Kidney (tissue), 13 donors: ENCODE measurements at regions not wholly inside any gene's neighbourhood (a gene's known extent, or its start where the extent isn't known, plus 50 kb on each side); places are given as distances from the start of the nearest gene placed in this dataset.
"Not testable (repeated sequence)": the region's sequence is repeated elsewhere in the genome, so short reads cannot be mapped to it uniquely, and the experiment has no call there.

Experiments used
- DNase-seq, 5 donors: peaks; one replicate each; pipeline ENCODE4 v3.0.0-alpha.2; 2013 to 2020
- FAIRE-seq: peaks from 2 replicates; lab custom pipeline; 2012; peaks lifted over from hg19 to GRCh38; lab: Jason Lieb, UNC
- H3K27ac ChIP-seq, 2 donors: one replicate each; pipeline ENCODE4 v1.7.0; 2013; ENCODE audit warnings: low read depth in 2 of 2, low read length in 2 of 2, inconsistent platforms in 1 of 2
- H3K27me3 ChIP-seq: one replicate; pipeline ENCODE4 v1.7.1; 2013; ENCODE audit warnings: low read length, inconsistent platforms; ENCODE audit not compliant: control insufficient read depth, insufficient read depth
- H3K36me3 ChIP-seq, 3 donors: one replicate each; pipeline versions ENCODE4 v1.7.0 to v1.7.1; 2013; ENCODE audit warnings: low read length in 3 of 3, control low read depth in 1 of 3, inconsistent platforms in 1 of 3; ENCODE audit not compliant: insufficient read depth in 3 of 3, control insufficient read depth in 2 of 3
- H3K4me1 ChIP-seq, 3 donors: one replicate each; pipeline versions ENCODE4 v1.7.0 to v1.7.1; 2013; ENCODE audit warnings: low read length in 3 of 3, inconsistent platforms in 1 of 3, low read depth in 1 of 3; ENCODE audit not compliant: control insufficient read depth in 2 of 3, insufficient read depth in 2 of 3
- H3K4me3 ChIP-seq, 3 donors: one replicate each; pipeline versions ENCODE4 v1.7.0 to v1.8.1; 2013; ENCODE audit warnings: low read length in 3 of 3, control low read depth in 1 of 3, inconsistent platforms in 1 of 3
- H3K9ac ChIP-seq, 3 donors: one replicate each; pipeline versions ENCODE4 v1.7.0 to v1.7.1; 2013; ENCODE audit warnings: low read length in 3 of 3, control low read depth in 1 of 3, inconsistent platforms in 1 of 3
- H3K9me3 ChIP-seq, 3 donors: one replicate each; pipeline versions ENCODE4 v1.7.0 to v1.7.1; 2013; ENCODE audit warnings: low read length in 3 of 3, control low read depth in 1 of 3, inconsistent platforms in 1 of 3; ENCODE audit not compliant: control insufficient read depth in 2 of 3, insufficient read depth in 1 of 3
- CTCF ChIP-seq: IDR thresholded peaks from 3 replicates; pipeline ENCODE4 v1.5.1; 2012; ENCODE audit warnings: mild to moderate bottlenecking, moderate library complexity, borderline replicate concordance; ENCODE audit not compliant: insufficient read depth; ENCODE audit errors: extremely low read depth
- intact Hi-C: fragments of 100-400 bp; cut with DNase I; formaldehyde crosslinking; loops from one replicate; pipeline ENCODE4 v1.11.1; 2022
- donor health status: control.
- donor health status: control.
- donor health status: control.
- donor health status: control.
- donor health status: control.
- donor health status: DM: yes; HTN: yes; CAD: no.
- donor health status: Normal renal cell carcinoma (clear cell type).

GRCh38 chr2:150258781-150259307, 228.6 kb downstream of the RND3 start:
- no peaks in the 10 kb centered on the region for H3K4me1 ChIP-seq
- H3K36me3 ChIP-seq: no peaks in the 10 kb centered on the region
- H3K4me3 ChIP-seq: no peak overlapping the region
- no peak overlapping the region for H3K27ac ChIP-seq
- DNase-seq (no peak), FAIRE-seq (no peak)
- intact Hi-C loops: no loop called here
- no peak for TF ChIP-seq CTCF
- H3K9ac ChIP-seq: no peak overlapping the region
- no peaks in the 10 kb centered on the region for H3K9me3 ChIP-seq
- H3K27me3 ChIP-seq: no peaks in the 10 kb centered on the region

- DNase-seq (peak in 1 of 5 donors; percentile 17), FAIRE-seq (no peak)
- TF ChIP-seq CTCF: no peak
- Histone ChIP-seq H3K4me1 (no peaks in the 10 kb centered on the region), H3K27me3 (no peaks in the 10 kb centered on the region), H3K36me3 (no peaks in the 10 kb centered on the region), H3K9ac (no peak overlapping the region), H3K9me3 (no peaks in the 10 kb centered on the region), H3K4me3 (no peak overlapping the region), H3K27ac (no peak overlapping the region)
- intact Hi-C loops: no loop called here
Observed at GRCh38 chr2:150256736-150257135, 230.7 kb downstream of the RND3 start.

GRCh38 chr2:150255528-150255927, 231.9 kb downstream of the RND3 start:
- H3K27me3 ChIP-seq: no peaks in the 10 kb centered on the region
- DNase-seq (no peak), FAIRE-seq (no peak)
- H3K27ac ChIP-seq: no peak overlapping the region
- intact Hi-C loops: no loop called here
- no peak overlapping the region for H3K4me3 ChIP-seq
- H3K4me1 ChIP-seq: no peaks in the 10 kb centered on the region
- H3K9ac ChIP-seq: no peak overlapping the region
- H3K36me3 ChIP-seq: no peaks in the 10 kb centered on the region
- no peaks in the 10 kb centered on the region for H3K9me3 ChIP-seq
- TF ChIP-seq CTCF: no peak

GRCh38 chr2:150249735-150250134, 237.7 kb downstream of the RND3 start:
- intact Hi-C loops, DNase-seq, FAIRE-seq: not testable (repeated sequence)

More at GRCh38 chr2:150249735-150250134, 237.7 kb downstream of the RND3 start:
- not testable (repeated sequence) for H3K9me3 ChIP-seq, H3K4me1 ChIP-seq, H3K4me3 ChIP-seq, H3K36me3 ChIP-seq, H3K9ac ChIP-seq, H3K27me3 ChIP-seq, H3K27ac ChIP-seq
